ENCODE measurements at regions not wholly inside any gene's neighbourhood (a gene's known extent, or its start where the extent isn't known, plus 50 kb on each side); places are given as distances from the start of the nearest gene placed in this dataset.

- TF ChIP-seq, protein P1, sequence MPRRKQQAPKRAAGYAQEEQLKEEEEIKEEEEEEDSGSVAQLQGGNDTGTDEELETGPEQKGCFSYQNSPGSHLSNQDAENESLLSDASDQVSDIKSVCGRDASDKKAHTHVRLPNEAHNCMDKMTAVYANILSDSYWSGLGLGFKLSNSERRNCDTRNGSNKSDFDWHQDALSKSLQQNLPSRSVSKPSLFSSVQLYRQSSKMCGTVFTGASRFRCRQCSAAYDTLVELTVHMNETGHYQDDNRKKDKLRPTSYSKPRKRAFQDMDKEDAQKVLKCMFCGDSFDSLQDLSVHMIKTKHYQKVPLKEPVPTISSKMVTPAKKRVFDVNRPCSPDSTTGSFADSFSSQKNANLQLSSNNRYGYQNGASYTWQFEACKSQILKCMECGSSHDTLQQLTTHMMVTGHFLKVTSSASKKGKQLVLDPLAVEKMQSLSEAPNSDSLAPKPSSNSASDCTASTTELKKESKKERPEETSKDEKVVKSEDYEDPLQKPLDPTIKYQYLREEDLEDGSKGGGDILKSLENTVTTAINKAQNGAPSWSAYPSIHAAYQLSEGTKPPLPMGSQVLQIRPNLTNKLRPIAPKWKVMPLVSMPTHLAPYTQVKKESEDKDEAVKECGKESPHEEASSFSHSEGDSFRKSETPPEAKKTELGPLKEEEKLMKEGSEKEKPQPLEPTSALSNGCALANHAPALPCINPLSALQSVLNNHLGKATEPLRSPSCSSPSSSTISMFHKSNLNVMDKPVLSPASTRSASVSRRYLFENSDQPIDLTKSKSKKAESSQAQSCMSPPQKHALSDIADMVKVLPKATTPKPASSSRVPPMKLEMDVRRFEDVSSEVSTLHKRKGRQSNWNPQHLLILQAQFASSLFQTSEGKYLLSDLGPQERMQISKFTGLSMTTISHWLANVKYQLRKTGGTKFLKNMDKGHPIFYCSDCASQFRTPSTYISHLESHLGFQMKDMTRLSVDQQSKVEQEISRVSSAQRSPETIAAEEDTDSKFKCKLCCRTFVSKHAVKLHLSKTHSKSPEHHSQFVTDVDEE (CRISPR knock-in tag; IDR thresholded peaks at IDR 0.05) = no peak
- TF ChIP-seq SNAI2 (CRISPR knock-in tag; IDR thresholded peaks at IDR 0.05) = no peak
- TF ChIP-seq GLIS3 (CRISPR knock-in tag; IDR thresholded peaks at IDR 0.05) = no peak
- TF ChIP-seq TOX (CRISPR knock-in tag; IDR thresholded peaks at IDR 0.05; ENCODE audit: borderline replicate concordance) = no peak
- TF ChIP-seq ZNF565 (CRISPR knock-in tag; conservative IDR thresholded peaks at IDR 0.05; ENCODE audit: low read depth) = no peak
- no peak for TF ChIP-seq BACH2 (CRISPR knock-in tag; IDR thresholded peaks at IDR 0.05; ENCODE audit: borderline replicate concordance)
- TF ChIP-seq ZFP30 (CRISPR knock-in tag; IDR thresholded peaks at IDR 0.05) = no peak
- TF ChIP-seq PATZ1 (CRISPR knock-in tag; IDR thresholded peaks at IDR 0.05; ENCODE audit: borderline replicate concordance) = no peak
- TF ChIP-seq ESRRG (CRISPR knock-in tag; IDR thresholded peaks at IDR 0.05) = no peak
These were observed 456.3 kb downstream of the TMEM121 start for GRCh38 chr14:105982664-105983063.
